Endothelial cell (in vitro differentiated cells): ENCODE measurements at regions not wholly inside any gene's neighbourhood (a gene's known extent, or its start where the extent isn't known, plus 50 kb on each side); places are given as distances from the start of the nearest gene placed in this dataset.
"Not testable (repeated sequence)": the region's sequence is repeated elsewhere in the genome, so short reads cannot be mapped to it uniquely, and the experiment has no call there.

ENCODE experiments used
- DNase-seq: peaks from one replicate; pipeline ENCODE4 v3.0.0; 2021; ENCODE audit warnings: low spot score
- H3K27ac Mint-ChIP-seq: one replicate; pipeline ENCODE4 v1.8.0; 2021; ENCODE audit warnings: mixed read lengths, inconsistent platforms; ENCODE audit not compliant: unreplicated experiment
- H3K27me3 Mint-ChIP-seq: one replicate; pipeline ENCODE4 v1.8.0; 2021; ENCODE audit warnings: mild to moderate bottlenecking, moderate library complexity, mixed read lengths, inconsistent platforms; ENCODE audit not compliant: unreplicated experiment
- H3K36me3 Mint-ChIP-seq: one replicate; pipeline ENCODE4 v1.8.0; 2021; ENCODE audit warnings: mild to moderate bottlenecking, low read depth, mixed read lengths, inconsistent platforms; ENCODE audit not compliant: unreplicated experiment
- H3K4me1 Mint-ChIP-seq: one replicate; pipeline ENCODE4 v1.8.0; 2021; ENCODE audit warnings: mild to moderate bottlenecking, mixed read lengths, inconsistent platforms; ENCODE audit not compliant: unreplicated experiment
- H3K4me3 Mint-ChIP-seq: one replicate; pipeline ENCODE4 v1.8.0; 2021; ENCODE audit warnings: mild to moderate bottlenecking, mixed read lengths, inconsistent platforms; ENCODE audit not compliant: unreplicated experiment
- H3K9me3 Mint-ChIP-seq: one replicate; pipeline ENCODE4 v1.8.0; 2021; ENCODE audit warnings: mixed read lengths, inconsistent platforms; ENCODE audit not compliant: unreplicated experiment
- CTCF ChIP-seq: fragments of 200-600 bp; sonication (generic); IDR thresholded peaks from one replicate; pipeline ENCODE4 v1.5.0; 2021; ENCODE audit warnings: antibody characterized with exemption; ENCODE audit not compliant: unreplicated experiment

- DNase-seq = no peak
- Mint-ChIP-seq H3K4me3 (no peak overlapping the region), H3K9me3 (no peaks in the 10 kb centered on the region), H3K4me1 (no peaks in the 10 kb centered on the region), H3K36me3 (no peaks in the 10 kb centered on the region), H3K27ac (no peak overlapping the region), H3K27me3 (no peaks in the 10 kb centered on the region)
- no peak for TF ChIP-seq CTCF
Observed at GRCh38 chr3:144488927-144489326, 517.3 kb downstream of the DIPK2A start.

- peaks cover 2% of the 10 kb centered on the region for H3K27me3 Mint-ChIP-seq
- DNase-seq = no peak
- H3K4me3 Mint-ChIP-seq = no peak overlapping the region
- peaks cover 3% of the 10 kb centered on the region for H3K4me1 Mint-ChIP-seq
- H3K9me3 Mint-ChIP-seq = no peaks in the 10 kb centered on the region
- no peak overlapping the region for H3K27ac Mint-ChIP-seq
- H3K36me3 Mint-ChIP-seq = no peaks in the 10 kb centered on the region
- TF ChIP-seq CTCF = no peak
Observed at GRCh38 chr3:144491333-144491732, 519.7 kb downstream of the DIPK2A start.

- H3K9me3 Mint-ChIP-seq, H3K4me3 Mint-ChIP-seq, H3K27ac Mint-ChIP-seq, H3K27me3 Mint-ChIP-seq, H3K36me3 Mint-ChIP-seq, DNase-seq, H3K4me1 Mint-ChIP-seq: not testable (repeated sequence)
Observed at GRCh38 chr3:144494651-144495050, 523.0 kb downstream of the DIPK2A start.

GRCh38 chr3:144496141-144496835 is 524.7 kb downstream of the DIPK2A start:
- H3K27me3 Mint-ChIP-seq = peaks cover 3% of the 10 kb centered on the region
- H3K4me1 Mint-ChIP-seq = peaks cover 4% of the 10 kb centered on the region
- H3K9me3 Mint-ChIP-seq = no peaks in the 10 kb centered on the region
- no peak for DNase-seq
- no peak for TF ChIP-seq CTCF
- H3K36me3 Mint-ChIP-seq = no peaks in the 10 kb centered on the region
- no peak overlapping the region for H3K4me3 Mint-ChIP-seq
- H3K27ac Mint-ChIP-seq = no peak overlapping the region

GRCh38 chr3:144497452-144497851 is 525.8 kb downstream of the DIPK2A start:
- no peaks in the 10 kb centered on the region for H3K36me3 Mint-ChIP-seq
- H3K9me3 Mint-ChIP-seq = no peaks in the 10 kb centered on the region
- no peak overlapping the region for H3K4me3 Mint-ChIP-seq
- no peak for DNase-seq
- H3K27ac Mint-ChIP-seq = no peak overlapping the region
- H3K4me1 Mint-ChIP-seq = peaks cover 4% of the 10 kb centered on the region
- peaks cover 3% of the 10 kb centered on the region for H3K27me3 Mint-ChIP-seq
- no peak for TF ChIP-seq CTCF
